ENCODE measurements at regions not wholly inside any gene's neighbourhood (a gene's known extent, or its start where the extent isn't known, plus 50 kb on each side); places are given as distances from the start of the nearest gene placed in this dataset.
A peak's percentile ranks its signal among the peaks of the same experiment; 100 is the strongest.

DNA sequence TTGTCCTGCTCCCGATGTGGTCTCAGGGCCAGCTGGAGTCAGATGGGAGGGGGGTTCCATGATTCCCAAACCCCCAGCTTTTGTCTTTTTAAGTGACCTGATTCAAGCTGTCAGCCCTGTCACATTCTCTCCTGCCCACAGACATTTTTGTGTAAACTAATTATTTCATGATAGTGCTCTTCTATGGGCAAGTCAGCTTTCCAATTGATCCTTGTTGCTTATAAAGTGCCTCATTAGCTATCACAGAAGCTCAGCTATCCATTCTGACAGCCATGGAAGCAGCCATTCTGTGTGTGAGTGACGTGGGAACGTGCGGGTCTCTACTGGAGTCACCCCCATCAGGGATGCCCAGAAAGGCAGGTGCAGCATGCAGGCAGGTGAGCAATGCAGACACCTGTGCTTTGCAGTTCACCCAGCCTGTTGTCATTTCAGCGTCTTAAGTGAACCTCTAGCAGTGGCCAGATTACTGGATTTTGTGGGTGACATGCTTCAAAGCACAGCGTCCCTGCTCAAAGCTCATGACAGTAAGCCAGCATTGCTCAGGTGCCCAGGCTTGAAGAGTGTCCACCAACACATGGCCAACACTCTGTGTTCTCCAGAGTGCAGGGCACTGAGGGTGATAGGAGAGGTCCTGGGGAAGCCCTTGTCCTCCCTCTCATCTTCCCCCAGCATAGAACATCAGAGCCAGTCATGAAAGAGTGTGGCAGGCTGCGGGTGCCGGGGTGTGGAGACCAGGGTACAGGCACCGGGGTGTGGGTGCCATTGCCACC, 162.1 kb upstream of the SH3BP4 start:
- Mint-ChIP-seq H3K36me3 (peaks cover 4% of the 10 kb centered on the region), H3K27me3 (no peaks in the 10 kb centered on the region), H3K27ac (no peak overlapping the region), H3K4me1 (no peaks in the 10 kb centered on the region), H3K4me3 (peak overlapping the region in 1 of 4 donors; percentile 21), H3K9me3 (no peaks in the 10 kb centered on the region)

DNA sequence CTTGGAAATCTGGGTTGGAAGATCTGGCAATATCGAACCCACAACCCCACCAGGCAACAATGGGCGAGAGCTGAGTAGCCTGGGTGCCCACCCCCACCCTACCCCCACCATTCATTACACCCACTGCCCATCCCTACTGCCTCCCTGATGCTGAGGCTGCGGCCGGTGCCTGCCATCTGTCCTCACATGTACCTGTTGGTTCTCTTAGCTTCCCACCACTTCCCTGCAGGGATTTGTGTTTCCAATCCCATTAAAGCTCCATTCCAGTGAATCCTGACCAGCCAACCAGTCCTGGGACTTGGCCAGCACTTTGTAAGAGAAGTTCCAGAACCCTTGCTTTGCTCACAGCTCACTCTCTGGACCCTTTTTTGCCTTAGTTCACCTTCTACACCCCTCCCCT, 163.0 kb upstream of the SH3BP4 start:
- Mint-ChIP-seq H3K4me3 (no peak overlapping the region), H3K9me3 (peaks cover 3 to 4% (median 3%) of the 10 kb centered on the region in 3 donors), H3K27me3 (no peaks in the 10 kb centered on the region), H3K4me1 (no peaks in the 10 kb centered on the region), H3K36me3 (peaks cover 4% of the 10 kb centered on the region), H3K27ac (no peak overlapping the region)

DNA sequence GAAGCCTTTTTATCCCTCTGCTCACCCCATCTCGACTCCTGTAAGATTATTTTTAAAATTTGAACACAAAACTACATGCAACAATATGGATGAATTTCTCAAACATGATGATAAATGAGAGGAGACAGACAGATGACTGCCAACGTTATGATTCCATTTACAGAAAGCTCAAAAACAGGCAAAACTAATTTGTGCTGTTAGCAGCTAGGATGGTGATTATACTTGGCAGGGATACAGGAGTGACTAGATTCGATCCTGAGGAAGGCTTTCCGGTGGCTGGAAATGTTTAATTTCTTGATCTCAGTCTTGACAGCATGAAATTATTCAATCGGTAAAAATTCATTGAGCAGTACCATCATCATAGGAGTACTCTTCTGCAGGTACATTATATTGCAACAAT, 163.4 kb upstream of the SH3BP4 start:
- Mint-ChIP-seq H3K27ac (no peak overlapping the region), H3K36me3 (peaks cover 4% of the 10 kb centered on the region), H3K27me3 (no peaks in the 10 kb centered on the region), H3K9me3 (peaks cover 7 to 8% (median 7%) of the 10 kb centered on the region in 3 donors), H3K4me1 (no peaks in the 10 kb centered on the region), H3K4me3 (no peak overlapping the region)

DNA sequence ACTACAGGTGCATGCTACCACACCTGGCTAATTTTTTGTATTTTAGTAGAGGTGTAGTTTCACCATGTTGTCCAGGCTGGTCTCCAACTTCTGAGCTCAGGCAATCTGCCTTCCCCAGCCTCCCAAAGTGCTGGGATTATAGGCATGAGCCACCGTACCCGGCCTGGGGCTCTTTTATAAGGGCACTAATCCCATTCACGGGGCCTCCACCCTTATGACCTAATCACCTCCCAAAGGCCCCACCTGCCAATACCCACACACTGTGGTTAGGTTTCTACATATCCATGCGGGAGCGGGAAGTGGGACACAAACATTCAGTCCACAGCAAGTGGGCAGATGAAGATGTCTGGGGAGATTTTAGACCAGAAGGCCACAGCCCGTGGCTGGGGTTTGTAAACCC, 164.7 kb upstream of the SH3BP4 start:
- H3K36me3 Mint-ChIP-seq, result peaks cover 4% of the 10 kb centered on the region
- H3K4me1 Mint-ChIP-seq, result no peaks in the 10 kb centered on the region
- H3K9me3 Mint-ChIP-seq, result peaks cover 10 to 20% (median 16%) of the 10 kb centered on the region in 3 donors
- H3K27ac Mint-ChIP-seq, result no peak overlapping the region
- no peak overlapping the region for H3K4me3 Mint-ChIP-seq
- H3K27me3 Mint-ChIP-seq, result no peaks in the 10 kb centered on the region

DNA sequence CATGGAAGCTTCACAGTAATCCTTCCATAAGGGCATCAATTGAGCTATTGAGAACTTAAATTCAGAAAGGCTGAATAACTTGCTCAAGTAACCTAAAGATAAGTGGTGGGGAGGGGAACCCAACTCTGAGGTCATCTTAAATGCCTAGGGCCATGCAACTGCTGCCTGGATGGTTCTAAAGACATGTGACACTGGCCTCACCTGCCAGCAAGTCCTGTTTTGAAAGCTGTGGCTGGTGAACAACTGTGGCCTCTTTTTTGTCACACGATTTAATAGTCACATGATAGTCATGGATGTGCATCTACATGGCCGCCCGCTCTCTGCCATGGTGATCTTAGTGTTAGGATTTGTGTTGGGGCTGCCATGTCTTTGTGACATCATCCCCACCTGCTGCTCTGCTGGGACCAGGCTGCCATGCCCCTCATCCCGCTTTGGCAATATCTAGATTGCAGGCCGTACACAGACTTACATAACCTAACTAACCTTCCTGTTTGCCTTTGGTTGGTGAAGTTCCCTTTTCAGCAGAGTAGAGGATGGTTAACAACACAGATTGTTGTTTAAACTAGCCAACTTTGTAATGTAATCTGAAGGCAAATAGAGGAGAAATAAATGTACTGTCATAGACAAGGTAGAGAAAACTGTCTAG, 177.9 kb upstream of the SH3BP4 start:
- Mint-ChIP-seq H3K4me3 (no peak overlapping the region), H3K36me3 (no peaks in the 10 kb centered on the region), H3K9me3 (peaks cover 0 to 3% (median 0%) of the 10 kb centered on the region in 3 donors), H3K27me3 (peaks cover 23% of the 10 kb centered on the region), H3K4me1 (no peaks in the 10 kb centered on the region), H3K27ac (no peak overlapping the region)

DNA sequence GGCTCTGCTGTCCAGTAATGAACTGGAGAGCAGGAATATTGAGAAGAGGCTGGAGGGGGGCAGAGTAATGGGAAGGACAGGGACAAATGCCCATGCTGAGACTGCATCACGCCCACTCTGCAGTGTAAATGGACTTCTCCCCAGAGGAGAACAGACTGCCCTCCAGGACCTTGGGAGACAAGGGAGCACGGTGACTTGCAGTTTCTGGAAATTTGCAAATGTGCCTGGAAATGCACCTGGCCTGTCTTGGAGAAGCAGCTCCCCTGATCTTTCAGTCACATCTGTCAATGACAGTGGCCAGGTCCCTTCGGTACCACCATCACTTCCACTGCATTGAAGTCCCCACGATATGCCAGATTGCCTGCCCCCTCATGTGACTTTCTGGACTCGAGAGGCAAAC, 178.7 kb upstream of the SH3BP4 start:
- H3K27me3 Mint-ChIP-seq, result peaks cover 23% of the 10 kb centered on the region
- H3K27ac Mint-ChIP-seq, result no peak overlapping the region
- H3K9me3 Mint-ChIP-seq, result peaks cover 0 to 3% (median 0%) of the 10 kb centered on the region in 3 donors
- no peaks in the 10 kb centered on the region for H3K4me1 Mint-ChIP-seq
- no peaks in the 10 kb centered on the region for H3K36me3 Mint-ChIP-seq
- no peak overlapping the region for H3K4me3 Mint-ChIP-seq

DNA sequence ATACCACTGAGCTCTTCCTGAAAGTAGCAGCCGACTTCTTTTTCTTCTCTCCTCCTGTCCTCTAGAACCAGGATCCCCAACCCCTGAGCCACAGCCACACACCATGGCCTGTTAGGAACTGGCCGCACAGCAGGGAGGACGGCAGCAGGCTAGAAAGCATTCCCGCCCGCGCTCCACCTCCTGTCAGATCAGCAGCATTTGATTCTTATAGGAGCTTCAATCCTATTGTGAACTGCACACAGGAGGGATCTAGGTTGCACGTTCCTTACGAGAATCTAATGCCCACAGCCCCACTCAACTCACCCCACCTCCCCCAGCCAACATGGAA, 179.1 kb upstream of the SH3BP4 start:
- no peak overlapping the region for H3K4me3 Mint-ChIP-seq
- no peak overlapping the region for H3K27ac Mint-ChIP-seq
- H3K9me3 Mint-ChIP-seq, result peaks cover 0 to 3% (median 0%) of the 10 kb centered on the region in 3 donors
- no peaks in the 10 kb centered on the region for H3K36me3 Mint-ChIP-seq
- H3K27me3 Mint-ChIP-seq, result peaks cover 23% of the 10 kb centered on the region
- H3K4me1 Mint-ChIP-seq, result no peaks in the 10 kb centered on the region

DNA sequence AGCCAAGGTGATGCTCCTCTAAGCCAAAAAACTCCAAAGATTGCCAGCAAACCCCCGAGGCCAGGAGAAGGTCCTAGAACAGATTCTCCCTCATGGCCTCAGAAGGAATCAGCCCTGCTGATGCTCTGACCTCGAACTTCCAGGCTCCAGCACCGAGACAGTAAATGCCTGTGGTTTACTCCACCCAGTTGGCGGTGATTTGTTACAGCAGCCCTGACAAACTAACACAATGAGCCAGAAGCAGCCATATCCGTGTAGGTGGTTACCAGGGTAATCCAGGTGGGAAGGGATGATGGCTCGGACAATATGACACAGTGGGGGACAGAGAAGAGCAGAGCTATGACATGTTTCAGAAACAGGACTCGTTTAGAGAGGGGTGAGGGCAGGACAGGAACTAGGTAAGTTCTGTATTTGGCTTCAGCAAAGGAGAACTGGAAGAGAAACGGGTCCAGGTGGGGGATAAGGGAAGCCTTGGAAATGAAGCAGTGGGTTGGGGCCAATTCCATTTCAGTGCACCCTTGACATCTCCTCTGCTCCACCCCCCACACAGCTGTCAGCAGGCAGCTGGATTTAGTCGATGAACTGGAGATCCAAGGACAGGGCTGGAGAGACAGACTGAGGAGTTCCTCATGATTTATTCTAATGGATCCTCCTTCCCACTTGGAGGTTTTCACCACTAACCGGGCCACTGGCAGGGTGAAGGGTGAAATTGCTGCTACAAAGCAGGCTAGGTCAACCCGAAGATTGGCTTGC, 179.7 kb upstream of the SH3BP4 start:
- Mint-ChIP-seq H3K4me3 (no peak overlapping the region), H3K9me3 (peaks cover 0 to 3% (median 0%) of the 10 kb centered on the region in 3 donors), H3K27me3 (peaks cover 23% of the 10 kb centered on the region), H3K36me3 (no peaks in the 10 kb centered on the region), H3K4me1 (no peaks in the 10 kb centered on the region), H3K27ac (no peak overlapping the region)

DNA sequence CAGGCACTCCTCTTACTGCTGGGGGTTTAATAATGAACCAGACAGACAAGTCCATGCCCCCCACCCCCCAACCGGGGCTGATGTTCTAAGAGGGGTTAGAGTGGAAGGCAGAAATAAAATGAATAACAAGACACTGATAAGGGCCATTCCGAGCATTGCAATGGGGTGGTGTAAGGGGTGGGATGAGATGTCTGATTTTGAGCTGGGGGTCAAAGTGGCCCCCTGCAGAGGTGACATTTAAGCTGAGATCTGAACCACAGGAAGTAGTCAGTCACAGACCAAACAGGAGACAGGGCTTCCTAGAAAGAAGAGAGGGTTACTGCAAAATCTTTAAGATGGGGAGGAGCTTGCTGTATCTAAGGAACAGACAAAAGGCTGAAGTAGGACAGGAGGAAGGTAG, 180.6 kb upstream of the SH3BP4 start:
- Mint-ChIP-seq H3K36me3 (no peaks in the 10 kb centered on the region), H3K4me3 (no peak overlapping the region), H3K27ac (no peak overlapping the region), H3K4me1 (no peaks in the 10 kb centered on the region), H3K27me3 (peaks cover 17% of the 10 kb centered on the region), H3K9me3 (no peaks in the 10 kb centered on the region)

DNA sequence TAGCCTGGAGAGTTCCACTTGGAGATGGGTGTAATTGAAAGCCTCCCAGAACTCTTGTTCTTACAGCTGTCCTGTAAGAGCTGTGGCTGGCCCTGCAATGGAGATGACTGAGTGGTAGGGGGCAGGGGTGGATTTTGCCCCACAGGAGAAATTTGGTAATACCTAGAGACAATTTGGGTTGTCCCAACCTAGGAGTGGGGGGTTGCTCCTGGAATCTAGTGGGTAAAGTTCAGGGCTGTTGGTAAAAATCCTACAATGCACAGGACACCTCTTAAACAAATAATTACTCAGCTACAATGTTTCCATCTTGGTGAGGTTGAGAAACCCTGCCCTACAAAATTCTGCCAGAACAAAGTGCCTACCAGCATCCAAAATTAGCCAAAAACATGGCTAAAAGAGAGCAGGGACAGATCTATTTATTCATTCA, 181.1 kb upstream of the SH3BP4 start:
- Mint-ChIP-seq H3K9me3 (peaks cover 0 to 2% (median 1%) of the 10 kb centered on the region in 3 donors), H3K4me1 (no peaks in the 10 kb centered on the region), H3K27ac (no peak overlapping the region), H3K27me3 (peaks cover 17% of the 10 kb centered on the region), H3K4me3 (no peak overlapping the region), H3K36me3 (no peaks in the 10 kb centered on the region)

DNA sequence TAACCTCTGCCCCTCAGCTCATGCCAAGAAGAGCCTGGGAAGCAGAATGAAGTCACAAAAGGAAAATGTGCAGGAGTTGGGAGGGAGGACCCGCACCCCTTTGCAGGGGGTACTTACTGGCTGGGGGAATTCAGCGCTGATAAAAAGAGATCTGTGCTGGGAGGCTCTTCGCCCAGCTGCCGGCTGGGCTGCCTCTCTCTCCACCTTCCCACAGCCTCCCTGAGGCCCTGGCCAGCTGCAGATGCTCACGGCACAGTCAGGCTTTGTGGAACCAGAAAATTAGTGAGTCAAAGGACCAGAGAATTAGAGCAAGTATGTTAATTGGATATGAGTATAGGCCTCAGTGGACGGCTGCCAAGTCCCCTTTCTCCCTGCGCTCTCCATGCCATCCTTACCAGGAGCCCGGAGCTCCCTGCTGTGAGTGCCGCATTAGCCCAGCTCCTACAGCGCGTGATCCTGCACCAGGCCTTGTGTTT, 181.7 kb upstream of the SH3BP4 start:
- peaks cover 0 to 2% (median 0%) of the 10 kb centered on the region in 3 donors for H3K4me1 Mint-ChIP-seq
- no peak overlapping the region for H3K4me3 Mint-ChIP-seq
- peaks cover 17% of the 10 kb centered on the region for H3K27me3 Mint-ChIP-seq
- peaks cover 2% of the 10 kb centered on the region for H3K36me3 Mint-ChIP-seq
- H3K27ac Mint-ChIP-seq, result no peak overlapping the region
- H3K9me3 Mint-ChIP-seq, result peaks cover 0 to 4% (median 2%) of the 10 kb centered on the region in 3 donors

DNA sequence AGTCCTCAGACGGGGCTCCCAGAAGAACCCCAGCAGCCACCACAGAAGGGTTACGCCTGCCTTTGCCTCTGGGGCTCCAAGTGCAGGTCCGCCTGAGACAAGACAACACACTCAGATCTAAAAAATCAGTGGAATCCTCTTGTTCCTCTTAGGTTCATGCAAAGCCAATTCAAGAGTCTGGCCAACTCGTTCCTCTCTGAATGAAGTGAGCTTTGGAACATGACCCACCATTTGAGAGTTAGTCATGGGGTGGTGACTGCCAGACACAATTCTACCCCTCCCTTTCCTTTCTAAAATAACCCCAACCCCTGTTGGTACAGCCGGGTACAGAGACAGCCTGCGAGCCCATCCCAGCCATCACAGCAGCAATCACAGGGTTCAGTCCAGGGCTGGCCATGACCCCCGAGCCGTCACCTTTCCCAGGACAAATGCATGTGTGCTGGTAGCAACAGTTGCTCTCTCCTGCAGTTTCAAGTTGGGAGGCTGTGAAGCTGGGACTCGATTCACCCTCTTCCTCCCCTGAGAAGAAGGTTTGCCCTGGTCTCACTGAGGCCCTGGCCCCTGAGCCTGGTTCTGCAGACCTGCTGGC, 183.1 kb upstream of the SH3BP4 start:
- Mint-ChIP-seq H3K4me1 (peaks cover 0 to 2% (median 0%) of the 10 kb centered on the region in 3 donors), H3K9me3 (peaks cover 0 to 4% (median 2%) of the 10 kb centered on the region in 3 donors), H3K4me3 (peak overlapping the region in 1 of 4 donors; percentile 12), H3K27me3 (peaks cover 17% of the 10 kb centered on the region), H3K27ac (no peak overlapping the region), H3K36me3 (peaks cover 2% of the 10 kb centered on the region)

DNA sequence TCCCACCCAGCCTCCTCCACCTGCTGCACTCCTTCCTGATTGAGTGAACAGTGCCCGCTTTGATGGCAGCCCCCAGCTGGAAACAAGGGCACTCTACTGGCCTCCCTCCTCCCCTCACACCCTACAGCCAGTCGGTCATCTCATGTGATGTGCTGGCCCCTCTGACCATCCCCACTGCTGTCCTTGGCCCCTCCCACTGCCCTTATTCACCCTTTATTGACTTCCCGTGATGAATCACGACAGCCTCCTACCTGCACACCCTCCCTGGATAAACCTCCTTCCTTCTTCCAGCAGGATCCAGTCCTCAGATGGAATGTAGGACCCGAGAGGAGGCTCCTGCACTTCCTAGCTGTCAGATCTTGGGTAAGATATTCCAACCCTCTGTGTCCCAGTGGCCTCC, 186.5 kb upstream of the SH3BP4 start:
- H3K36me3 Mint-ChIP-seq, result peaks cover 2% of the 10 kb centered on the region
- peaks cover 2% of the 10 kb centered on the region for H3K27me3 Mint-ChIP-seq
- H3K4me3 Mint-ChIP-seq, result no peak overlapping the region
- H3K4me1 Mint-ChIP-seq, result peaks cover 0 to 2% (median 0%) of the 10 kb centered on the region in 3 donors
- H3K9me3 Mint-ChIP-seq, result peaks cover 2 to 12% (median 4%) of the 10 kb centered on the region in 3 donors
- no peak overlapping the region for H3K27ac Mint-ChIP-seq

DNA sequence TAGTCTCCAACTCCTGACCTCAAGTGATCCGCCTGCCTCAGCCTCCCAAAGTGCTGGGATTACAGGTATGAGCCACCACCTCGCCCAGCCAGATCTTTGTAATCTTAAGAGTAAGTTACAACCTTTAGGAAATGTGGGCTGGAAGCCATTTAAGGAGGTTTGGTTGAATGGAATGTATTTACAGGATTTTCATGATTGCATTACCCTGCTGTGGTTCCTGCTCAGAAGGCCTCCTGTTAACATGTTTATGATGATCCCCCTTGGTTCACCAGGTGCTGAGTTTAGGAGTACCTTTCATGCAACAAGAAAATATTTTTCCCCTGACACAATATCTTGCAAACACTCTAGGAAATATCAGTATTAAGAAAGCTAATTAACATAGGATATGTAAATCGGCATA, 187.4 kb upstream of the SH3BP4 start:
- Mint-ChIP-seq H3K9me3 (peaks cover 3 to 15% (median 4%) of the 10 kb centered on the region in 3 donors), H3K4me3 (no peak overlapping the region), H3K4me1 (peaks cover 0 to 2% (median 0%) of the 10 kb centered on the region in 3 donors), H3K27ac (no peak overlapping the region), H3K27me3 (peaks cover 1% of the 10 kb centered on the region), H3K36me3 (peaks cover 2% of the 10 kb centered on the region)

Measured in IgD-negative memory B cell (primary cell).